ENCODE measurements at regions not wholly inside any gene's neighbourhood (a gene's known extent, or its start where the extent isn't known, plus 50 kb on each side); places are given as distances from the start of the nearest gene placed in this dataset.
"Not testable (repeated sequence)": the region's sequence is repeated elsewhere in the genome, so short reads cannot be mapped to it uniquely, and the experiment has no call there.

- Histone ChIP-seq H3K4me1 (ENCODE audit: control insufficient read depth in 2 of 2, insufficient read depth in 2 of 2, low read length in 2 of 2) (no peaks in the 10 kb centered on the region), H3K79me2 (ENCODE audit: control insufficient read depth, insufficient read depth, low read length) (no peaks in the 10 kb centered on the region), H2AFZ (ENCODE audit: insufficient read depth, low read depth, low read length, poor library complexity, severe bottlenecking) (no peak overlapping the region), H3K27me3 (replicated peaks in 1 of 4; ENCODE audit: control extremely low read depth in 1 of 4, control insufficient read depth in 3 of 4, insufficient read depth in 4 of 4, low read length in 3 of 4) (peaks cover 0 to 3% (median 0%) of the 10 kb centered on the region in 4 experiments), H3K4me3 (ENCODE audit: control extremely low read depth in 1 of 5, extremely low read depth in 1 of 5, insufficient read depth in 1 of 5, low read depth in 2 of 5, low read length in 4 of 5) (no peak overlapping the region), H4K20me1 (ENCODE audit: control insufficient read depth, insufficient read depth, low read length, poor library complexity, severe bottlenecking) (no peaks in the 10 kb centered on the region), H3K9me3 (ENCODE audit: control extremely low read depth in 1 of 3, control insufficient read depth in 2 of 3, insufficient read depth in 1 of 3, low read length in 2 of 3) (peaks cover 0 to 18% (median 0%) of the 10 kb centered on the region in 3 donors), H3K9ac (ENCODE audit: low read length) (no peak overlapping the region), H3K4me2 (replicated peaks; ENCODE audit: low read depth, low read length, poor library complexity, severe bottlenecking) (no peak overlapping the region), H3K27ac (ENCODE audit: low read length in 2 of 2) (no peak overlapping the region), H3K36me3 (replicated peaks in 1 of 2; ENCODE audit: control extremely low read depth in 1 of 2, control insufficient read depth in 1 of 2, extremely low read depth in 1 of 2, insufficient read depth in 2 of 2, low read length in 1 of 2) (no peaks in the 10 kb centered on the region)
- no peak for ATAC-seq (ENCODE audit: low read depth)
- Mint-ChIP-seq H3K4me1 (no peaks in the 10 kb centered on the region), H3K27ac (no peak overlapping the region), H3K9me3 (ENCODE audit: insufficient read depth) (peaks cover 7% of the 10 kb centered on the region), H3K4me3 (no peak overlapping the region), H3K27me3 (peaks cover 4% of the 10 kb centered on the region)
- WGBS (ENCODE audit: insufficient coverage) = no CpG with 5 or more reads among the region's 5 CpGs
- no peak for DNase-seq
- ChIA-PET POLR2A (no interaction called here), CTCF (no interaction called here)
- intact Hi-C loops (cut with micrococcal nuclease) = no loop called here
- no peak for TF ChIP-seq EZH2 (IDR thresholded peaks at IDR 0.05; ENCODE audit: borderline replicate concordance, insufficient read depth, low read depth, low read length, poor library complexity, severe bottlenecking)
- no peak for TF ChIP-seq CTCF (IDR thresholded peaks at IDR 0.05)
Observed at GRCh38 chr7:91436655-91437054, 172.4 kb downstream of the FZD1 start.

- POLR2A ChIA-PET; H3K4me3 ChIP-seq (ENCODE audit: control extremely low read depth in 1 of 5, extremely low read depth in 1 of 5, insufficient read depth in 1 of 5, low read depth in 2 of 5, low read length in 4 of 5); H3K4me1 Mint-ChIP-seq; H3K79me2 ChIP-seq (ENCODE audit: control insufficient read depth, insufficient read depth, low read length); H3K4me3 Mint-ChIP-seq; H3K27ac Mint-ChIP-seq; DNase-seq; H3K9ac ChIP-seq (ENCODE audit: low read length); H3K4me2 ChIP-seq (replicated peaks; ENCODE audit: low read depth, low read length, poor library complexity, severe bottlenecking); H3K9me3 Mint-ChIP-seq (ENCODE audit: insufficient read depth); ATAC-seq (ENCODE audit: low read depth); intact Hi-C loops (cut with micrococcal nuclease); H3K27me3 Mint-ChIP-seq; H3K27ac ChIP-seq (ENCODE audit: low read length in 2 of 2); H2AFZ ChIP-seq (ENCODE audit: insufficient read depth, low read depth, low read length, poor library complexity, severe bottlenecking); H3K27me3 ChIP-seq (replicated peaks in 1 of 4; ENCODE audit: control extremely low read depth in 1 of 4, control insufficient read depth in 3 of 4, insufficient read depth in 4 of 4, low read length in 3 of 4); CTCF ChIA-PET; H3K36me3 ChIP-seq (replicated peaks in 1 of 2; ENCODE audit: control extremely low read depth in 1 of 2, control insufficient read depth in 1 of 2, extremely low read depth in 1 of 2, insufficient read depth in 2 of 2, low read length in 1 of 2); H3K9me3 ChIP-seq (ENCODE audit: control extremely low read depth in 1 of 3, control insufficient read depth in 2 of 3, insufficient read depth in 1 of 3, low read length in 2 of 3); H4K20me1 ChIP-seq (ENCODE audit: control insufficient read depth, insufficient read depth, low read length, poor library complexity, severe bottlenecking); H3K4me1 ChIP-seq (ENCODE audit: control insufficient read depth in 2 of 2, insufficient read depth in 2 of 2, low read length in 2 of 2): not testable (repeated sequence)
- 94% methylated on average over 1 of the region's 1 CpG for WGBS (ENCODE audit: insufficient coverage)
Observed at GRCh38 chr7:91440198-91440597, 176.0 kb downstream of the FZD1 start.
